Activated CD8-positive, alpha-beta memory T cell treated with anti-CD3 and anti-CD28 coated beads for 36 hours (primary cell): ENCODE measurements at regions not wholly inside any gene's neighbourhood (a gene's known extent, or its start where the extent isn't known, plus 50 kb on each side); places are given as distances from the start of the nearest gene placed in this dataset.
"Not testable (repeated sequence)": the region's sequence is repeated elsewhere in the genome, so short reads cannot be mapped to it uniquely, and the experiment has no call there.

ENCODE experiments used
- CTCF ChIA-PET: fragments of 350-600 bp; sonication (Branson Sonifier 250); formaldehyde crosslinking; loops from one replicate; lab custom pipeline; 2021; ENCODE audit warnings: antibody characterized with exemption; lab: Charles Lee
- POLR2A ChIA-PET: fragments of 350-600 bp; sonication (Branson Sonifier 250); formaldehyde crosslinking; loops from one replicate; lab custom pipeline; 2021; ENCODE audit warnings: antibody characterized with exemption; lab: Charles Lee

DNA sequence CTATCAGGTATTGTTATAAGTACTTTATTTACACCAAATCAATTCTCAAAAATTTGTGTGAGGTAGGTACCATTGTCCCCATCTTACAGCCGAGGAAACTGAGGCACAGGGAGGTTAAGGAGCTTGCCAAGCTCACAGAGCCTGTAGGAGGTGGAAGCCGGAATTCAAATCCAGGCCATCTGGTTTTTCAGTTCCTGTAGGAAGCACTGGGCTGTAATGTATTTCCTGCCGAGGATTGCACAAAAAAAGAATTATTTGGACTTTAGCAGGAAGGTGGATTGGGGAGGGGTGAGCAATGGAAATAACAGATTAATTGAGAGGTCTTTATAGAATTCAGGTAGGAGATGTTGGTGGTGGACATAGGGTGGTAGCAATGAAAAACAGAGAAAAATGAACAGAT lies 315.3 kb upstream of the AUTS2 start:
- POLR2A ChIA-PET = no interaction called here

DNA sequence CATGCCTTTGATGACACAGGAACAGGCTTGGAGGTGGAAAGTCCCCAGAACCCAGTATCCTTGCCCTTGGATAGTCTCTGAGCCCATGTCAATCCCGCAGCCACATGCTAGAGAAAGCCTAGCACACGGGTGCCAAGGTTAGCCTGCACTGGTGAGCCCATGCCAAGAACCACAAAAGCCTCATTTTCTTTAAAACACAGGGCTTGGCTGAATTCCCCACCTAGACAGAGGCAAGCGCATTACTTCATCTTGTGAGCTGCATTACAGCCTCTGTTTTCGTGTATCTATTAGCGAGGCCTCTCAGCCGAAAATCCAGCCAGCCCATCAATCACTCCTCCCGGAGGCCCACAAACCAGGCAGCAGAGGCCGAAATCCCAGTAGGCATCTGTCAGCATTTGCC lies 314.9 kb upstream of the AUTS2 start:
- CTCF ChIA-PET = interaction anchor here (0.9 kb wide), 1 partner anchor 12 kb away, joined by 3 read pairs; no protein-coding TSS in a partner anchor
- POLR2A ChIA-PET = no interaction called here

More for the DNA sequence above, 315.3 kb upstream of the AUTS2 start:
- CTCF ChIA-PET = no interaction called here

GRCh38 chr7:69285854-69286253 lies 312.4 kb upstream of the AUTS2 start:
- ChIA-PET CTCF (no interaction called here), POLR2A (no interaction called here)

DNA sequence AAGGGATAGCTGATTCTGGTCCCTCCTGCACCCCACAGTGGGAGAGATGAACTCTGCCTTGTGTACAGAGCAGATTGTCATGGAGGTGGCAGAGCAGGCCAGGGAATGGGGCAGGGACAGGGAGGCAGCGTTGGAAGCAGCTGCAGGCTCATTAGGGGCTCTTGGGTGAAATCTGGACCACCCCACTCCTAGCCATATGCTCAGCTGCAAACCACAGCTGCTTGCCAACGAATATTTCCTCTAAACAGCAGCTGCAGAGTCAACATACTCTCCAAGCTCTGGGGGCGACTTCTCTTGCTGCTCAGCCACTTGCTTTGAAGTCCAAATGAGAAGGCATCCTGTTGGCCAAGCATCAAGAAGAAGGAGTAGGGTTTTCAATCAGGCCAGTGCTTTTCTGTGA lies 302.3 kb upstream of the AUTS2 start:
- ChIA-PET POLR2A (no interaction called here), CTCF (no interaction called here)

GRCh38 chr7:69301253-69301652 lies 297.0 kb upstream of the AUTS2 start:
- POLR2A ChIA-PET = no interaction called here
- CTCF ChIA-PET = no interaction called here

DNA sequence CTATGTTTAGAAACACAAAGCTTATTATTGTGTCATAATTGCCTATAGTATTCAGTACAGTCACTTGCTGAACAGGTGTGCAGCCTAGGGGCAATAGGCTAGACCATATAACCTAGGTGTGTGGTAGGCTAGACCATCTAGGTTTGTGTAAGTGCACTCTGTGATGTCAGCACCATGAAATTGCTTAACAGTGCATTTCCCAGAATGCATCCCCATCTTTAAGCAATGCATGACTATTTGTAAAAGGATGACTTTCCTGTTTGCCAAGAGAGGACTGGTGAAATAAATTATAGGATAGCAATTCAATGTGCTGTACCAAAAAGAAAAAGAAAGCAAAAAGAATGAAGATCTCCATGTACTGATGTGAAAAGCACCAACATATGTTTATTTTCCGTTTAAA lies 288.7 kb upstream of the AUTS2 start:
- ChIA-PET CTCF (no interaction called here), POLR2A (no interaction called here)

DNA sequence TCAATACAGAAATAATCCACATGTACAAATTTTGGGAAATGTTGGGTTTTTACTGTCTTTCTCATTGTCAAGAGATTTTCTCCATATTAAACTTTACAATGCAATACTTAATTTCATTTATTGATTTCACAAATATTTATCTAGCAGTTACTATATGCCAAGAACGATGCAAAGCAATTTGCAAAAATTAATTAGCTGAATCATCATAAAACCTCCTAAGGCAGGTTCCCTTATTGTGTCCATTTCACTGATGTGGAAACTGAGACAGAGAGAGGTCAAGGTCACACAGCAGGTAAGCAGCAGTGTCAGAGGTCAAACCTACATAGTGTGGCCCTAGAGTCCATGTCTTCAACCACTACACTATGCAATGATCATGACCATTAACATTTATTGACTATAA lies 286.8 kb upstream of the AUTS2 start:
- CTCF ChIA-PET = no interaction called here
- POLR2A ChIA-PET = no interaction called here

DNA sequence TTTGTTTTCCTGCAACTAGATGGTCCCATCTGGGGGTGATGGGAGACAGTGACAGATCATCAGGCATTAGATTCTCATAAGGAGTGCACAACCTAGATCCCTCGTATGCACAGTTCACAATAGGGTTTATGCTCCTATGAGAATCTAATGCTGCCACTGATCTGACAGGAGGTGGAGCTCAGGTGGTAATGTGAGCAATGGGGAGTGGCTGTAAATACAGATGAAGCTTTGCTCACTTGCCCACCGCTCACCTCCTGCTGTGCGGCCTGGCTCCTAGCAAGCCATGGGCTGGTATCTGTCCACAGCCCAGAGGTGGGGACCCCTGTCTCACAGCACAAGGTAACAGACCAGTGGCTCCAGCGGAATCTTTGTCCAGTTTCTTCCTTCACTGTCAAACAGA lies 284.4 kb upstream of the AUTS2 start:
- POLR2A ChIA-PET, CTCF ChIA-PET: not testable (repeated sequence)

DNA sequence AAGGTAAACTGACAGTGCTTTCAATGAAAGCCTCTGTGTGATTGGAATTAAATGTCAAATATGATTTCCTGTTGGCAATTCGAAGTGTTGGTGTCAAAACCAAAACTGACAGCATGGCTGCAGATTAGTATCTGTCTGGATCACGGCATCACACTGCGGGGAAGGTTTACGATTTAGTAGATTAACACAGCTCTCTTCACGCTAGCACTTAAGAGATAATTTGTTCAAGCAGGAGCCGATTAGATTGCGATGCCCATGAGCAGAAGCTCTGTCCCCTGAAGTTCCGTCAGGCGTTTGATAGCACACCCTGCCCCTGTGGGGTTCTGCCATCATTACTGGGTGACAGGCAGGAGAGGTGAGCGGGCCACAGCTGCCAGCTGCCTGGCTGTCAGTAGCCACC lies 279.5 kb upstream of the AUTS2 start:
- POLR2A ChIA-PET = no interaction called here
- CTCF ChIA-PET = no interaction called here

GRCh38 chr7:69328516-69328915 lies 269.8 kb upstream of the AUTS2 start:
- CTCF ChIA-PET = no interaction called here

GRCh38 chr7:69334701-69335100 lies 263.6 kb upstream of the AUTS2 start:
- ChIA-PET CTCF (no interaction called here), POLR2A (no interaction called here)

More at GRCh38 chr7:69328516-69328915, 269.8 kb upstream of the AUTS2 start:
- POLR2A ChIA-PET = no interaction called here

GRCh38 chr7:69335331-69335730 lies 262.9 kb upstream of the AUTS2 start:
- CTCF ChIA-PET = no interaction called here
- POLR2A ChIA-PET = no interaction called here

GRCh38 chr7:69336976-69337375 lies 261.3 kb upstream of the AUTS2 start:
- POLR2A ChIA-PET = no interaction called here
- CTCF ChIA-PET = no interaction called here

DNA sequence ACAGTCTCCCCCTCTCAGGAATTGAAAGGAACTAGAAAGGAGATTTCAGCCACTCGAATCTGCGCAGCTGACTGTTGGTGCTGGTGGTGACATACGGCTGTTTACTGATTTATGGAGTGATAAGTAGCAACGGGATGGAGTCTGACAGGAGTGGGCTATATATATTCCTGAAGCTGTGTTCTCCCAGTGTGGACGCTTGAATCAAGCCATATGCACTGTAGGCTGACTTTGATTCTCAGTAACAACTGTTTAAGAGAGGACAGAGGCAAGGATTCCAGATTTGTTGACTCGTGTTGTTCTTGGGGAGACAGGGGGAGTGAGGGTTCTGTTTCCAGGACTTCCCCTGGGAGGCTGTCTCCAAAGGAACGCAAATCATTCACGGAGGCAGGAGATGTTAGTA lies 260.1 kb upstream of the AUTS2 start:
- POLR2A ChIA-PET = no interaction called here
- CTCF ChIA-PET = no interaction called here

- CTCF ChIA-PET = no interaction called here
- POLR2A ChIA-PET = no interaction called here
Observed at GRCh38 chr7:69341288-69341687, 257.0 kb upstream of the AUTS2 start.

- POLR2A ChIA-PET = no interaction called here
- CTCF ChIA-PET = no interaction called here
Observed at GRCh38 chr7:69342154-69342884, 256.0 kb upstream of the AUTS2 start.

- ChIA-PET CTCF (no interaction called here), POLR2A (no interaction called here)
Observed at GRCh38 chr7:69349291-69349690, 249.0 kb upstream of the AUTS2 start.

GRCh38 chr7:69358163-69358821 lies 240.0 kb upstream of the AUTS2 start:
- CTCF ChIA-PET = no interaction called here

GRCh38 chr7:69359003-69359700 lies 239.1 kb upstream of the AUTS2 start:
- CTCF ChIA-PET = no interaction called here
- POLR2A ChIA-PET = no interaction called here

More at GRCh38 chr7:69358163-69358821, 240.0 kb upstream of the AUTS2 start:
- POLR2A ChIA-PET = no interaction called here

DNA sequence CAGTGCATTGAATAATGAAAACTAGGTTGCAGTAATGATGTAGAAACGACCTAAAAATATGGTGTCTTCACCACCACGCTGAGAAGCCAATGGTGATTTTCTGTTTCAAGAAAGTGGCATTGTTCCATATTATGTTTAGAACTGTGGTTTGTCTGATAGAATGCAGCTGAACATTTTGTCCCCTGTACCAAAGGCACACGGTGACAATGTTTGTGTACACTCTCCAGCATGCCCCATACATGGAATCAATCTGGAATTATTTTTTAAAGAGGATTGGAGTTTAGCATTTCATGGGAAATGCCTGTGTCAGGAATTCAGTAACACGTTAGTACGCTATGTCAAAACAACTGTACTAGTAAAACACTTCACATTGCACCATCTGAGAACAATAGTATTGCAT lies 237.4 kb upstream of the AUTS2 start:
- ChIA-PET POLR2A (no interaction called here), CTCF (no interaction called here)

- POLR2A ChIA-PET = no interaction called here
Observed at GRCh38 chr7:69363136-69363535, 235.1 kb upstream of the AUTS2 start.

More at GRCh38 chr7:69363136-69363535, 235.1 kb upstream of the AUTS2 start:
- CTCF ChIA-PET = no interaction called here
